ENCODE measurements at regions not wholly inside any gene's neighbourhood (a gene's known extent, or its start where the extent isn't known, plus 50 kb on each side); places are given as distances from the start of the nearest gene placed in this dataset.
"Not testable (repeated sequence)": the region's sequence is repeated elsewhere in the genome, so short reads cannot be mapped to it uniquely, and the experiment has no call there.

DNA sequence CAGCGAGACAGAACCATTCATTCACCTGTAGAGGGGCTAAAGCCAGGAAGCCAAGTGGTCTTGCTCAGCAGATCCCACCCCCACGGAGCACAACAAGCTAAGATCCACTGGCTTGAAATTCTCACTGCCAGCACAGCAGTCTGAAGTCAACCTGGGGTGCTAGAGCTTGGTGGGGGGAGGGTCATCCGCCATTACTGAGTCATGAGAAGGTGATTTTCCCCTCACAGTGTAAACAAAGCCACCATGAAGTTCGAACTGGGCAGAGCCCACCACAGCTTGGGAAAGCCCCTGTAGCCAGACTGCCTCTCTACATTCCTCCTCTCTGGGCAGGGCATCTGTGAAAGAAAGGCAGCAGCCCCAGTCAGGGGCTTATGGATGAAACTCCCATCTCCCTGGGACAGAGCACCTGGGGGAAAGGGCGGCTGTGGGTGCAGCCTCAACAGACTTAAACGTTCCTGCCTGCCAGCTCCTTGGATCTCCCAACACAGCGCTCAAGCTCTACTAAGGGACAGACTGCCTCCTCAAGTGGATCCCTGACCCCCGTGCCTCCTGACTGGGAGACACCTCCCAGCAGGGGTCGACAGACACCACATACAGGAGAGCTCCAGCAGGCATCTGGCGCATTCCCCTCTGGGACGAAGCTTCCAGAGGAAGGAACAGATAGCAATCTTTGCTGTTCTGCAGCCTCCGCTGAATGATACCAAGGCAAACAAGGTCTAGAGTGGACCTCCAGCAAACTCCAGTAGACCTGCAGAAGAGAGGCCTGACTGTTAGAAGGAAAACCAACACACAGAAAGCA lies 179.0 kb upstream of the KLF7 start:
- H3K4me1 ChIP-seq (ENCODE audit: control insufficient read depth, insufficient read depth, low read length); POLR2A ChIA-PET (ENCODE audit: unreplicated experiment); H4K91ac ChIP-seq (ENCODE audit: insufficient read depth, low read depth, low read length); dilution Hi-C loops (cut with HindIII; ENCODE audit: low sequenced_read_pairs, unreplicated experiment); H3K4me2 ChIP-seq (ENCODE audit: low read depth, low read length); BruUV-seq (replicated peaks); H3K56ac ChIP-seq (ENCODE audit: extremely low read depth, insufficient read depth, low read length); H3K79me1 ChIP-seq (ENCODE audit: low read depth in 1 of 2, low read length in 2 of 2); H3K9me3 ChIP-seq (ENCODE audit: control insufficient read depth, insufficient read depth, low read length); H3K27ac ChIP-seq (ENCODE audit: insufficient read depth, low read length); ATAC-seq (ENCODE audit: low read depth); H2BK20ac ChIP-seq (ENCODE audit: low read depth, low read length); H2BK5ac ChIP-seq (ENCODE audit: low read depth, low read length, poor library complexity, severe bottlenecking); H2AK9ac ChIP-seq (replicated peaks; ENCODE audit: low read depth, low read length, poor library complexity); intact Hi-C loops (cut with micrococcal nuclease); DNase-seq; in situ Hi-C loops (cut with MboI; ENCODE audit: low sequenced_read_pairs); H2AK5ac ChIP-seq (ENCODE audit: low read depth, low read length); H3K9ac ChIP-seq (ENCODE audit: low read depth, low read length); H3K18ac ChIP-seq (ENCODE audit: low read depth, low read length); H3K27me3 ChIP-seq (ENCODE audit: control insufficient read depth, insufficient read depth, low read length); H3K4me3 ChIP-seq (ENCODE audit: insufficient read depth, low read depth, low read length); H2BK15ac ChIP-seq (ENCODE audit: low read depth, low read length); H4K5ac ChIP-seq (ENCODE audit: low read depth, low read length); H4K20me1 ChIP-seq (ENCODE audit: insufficient read depth, low read length); H3K14ac ChIP-seq (replicated peaks; ENCODE audit: low read depth, low read length); H3K23ac ChIP-seq (ENCODE audit: low read depth, low read length); H4K8ac ChIP-seq (ENCODE audit: low read depth in 2 of 2, low read length in 2 of 2); H3K4ac ChIP-seq (ENCODE audit: low read depth, low read length); CTCF ChIA-PET; H2AFZ ChIP-seq (replicated peaks; ENCODE audit: low read length, poor library complexity); H3K9me1 ChIP-seq (ENCODE audit: insufficient read depth, low read length); H2BK120ac ChIP-seq (ENCODE audit: low read depth, low read length); H3K36me3 ChIP-seq (ENCODE audit: control insufficient read depth, insufficient read depth, low read length): not testable (repeated sequence)
- WGBS, 2 experiments (ENCODE audit: extremely low coverage in 2 of 2, insufficient read length in 1 of 2): 91% methylated on average over 5 of the region's 12 CpGs; no CpG with 5 or more reads in 1 of the 2 experiments

All from IMR-90 (cell line).